GM12878 (cell line): ENCODE measurements at regions not wholly inside any gene's neighbourhood (a gene's known extent, or its start where the extent isn't known, plus 50 kb on each side); places are given as distances from the start of the nearest gene placed in this dataset.

Experiments used
- ATAC-seq: fragments of 200-7000 bp; cut with Tn5 transposase; 3 replicates; pipeline ENCODE4 v1.9.1; 2020; ENCODE audit warnings: mild to moderate bottlenecking, moderate library complexity
- BruUV-seq: library from RNA; stranded (reverse); fragments of 400-500 nt; replicated peaks from 2 replicates; lab custom pipeline; 2021; lab: Mats Ljungman, UMichigan
- CTCF ChIA-PET: fragments of 300-600 bp; sonication (Branson Sonifier 250); formaldehyde crosslinking; extraction: SDS; loops from one replicate; lab custom pipeline; 2021; ENCODE audit warnings: inconsistent platforms; lab: Yijun Ruan, JAX
- POLR2A ChIA-PET: fragments of 350-600 bp; formaldehyde crosslinking; extraction: SDS; loops from one replicate; lab custom pipeline; 2021; ENCODE audit warnings: inconsistent platforms; lab: Charles Lee
- RAD21 ChIA-PET: fragments of 300-600 bp; sonication (Branson Sonifier 250); formaldehyde crosslinking; loops from one replicate; lab custom pipeline; 2023; ENCODE audit warnings: antibody characterized with exemption; ENCODE audit not compliant: unreplicated experiment; lab: Charles Lee
- SMC1A ChIA-PET: fragments of 300-600 bp; sonication (Branson Sonifier 250); formaldehyde crosslinking; loops from one replicate; lab custom pipeline; 2023; ENCODE audit not compliant: unreplicated experiment, uncharacterized antibody; lab: Charles Lee
- DNase-seq: peaks from one replicate; pipeline ENCODE4 v3.0.0-alpha.2; 2011; ENCODE audit warnings: low read depth, low spot score
- FAIRE-seq: peaks from 3 replicates; lab custom pipeline; 2011; peaks lifted over from hg19 to GRCh38; lab: Jason Lieb, UNC
- H2AFZ ChIP-seq: 2 replicates; pipeline ENCODE4 v1.6.0; 2011; ENCODE audit warnings: low read depth, low read length, control low read depth; ENCODE audit not compliant: control insufficient read depth
- H3K27ac ChIP-seq: 2 replicates; pipeline ENCODE4 v1.5.1; 2011; ENCODE audit warnings: control low read depth; ENCODE audit not compliant: control insufficient read depth, insufficient read depth
- H3K27me3 ChIP-seq, 2 experiments: replicated peaks in 1 of 2; 2 replicates each; pipeline versions ENCODE4 v1.6.0 to v1.6.1; 2011; ENCODE audit warnings: low read length in 1 of 2; ENCODE audit not compliant: control insufficient read depth in 2 of 2, insufficient read depth in 2 of 2
- H3K36me3 ChIP-seq, 2 experiments: 2 replicates each; pipeline ENCODE4 v1.5.1; 2011; ENCODE audit warnings: low read length in 1 of 2; ENCODE audit not compliant: control insufficient read depth in 2 of 2, insufficient read depth in 2 of 2
- H3K4me1 ChIP-seq: 2 replicates; pipeline ENCODE4 v1.6.1; 2011; ENCODE audit warnings: mild to moderate bottlenecking, low read length, moderate library complexity, mixed read lengths; ENCODE audit not compliant: control insufficient read depth, insufficient read depth
- H3K4me2 ChIP-seq: 2 replicates; pipeline ENCODE4 v1.6.0; 2011; ENCODE audit warnings: control low read depth; ENCODE audit not compliant: control insufficient read depth, insufficient read depth
- H3K4me3 ChIP-seq: fragments of 200-600 bp; sonication (generic); 2 replicates; pipeline ENCODE4 v1.5.1; 2016
- H3K79me2 ChIP-seq: 2 replicates; pipeline ENCODE4 v1.6.0; 2011; ENCODE audit warnings: low read length; ENCODE audit not compliant: control insufficient read depth, insufficient read depth
- H3K9ac ChIP-seq: 2 replicates; pipeline ENCODE4 v1.8.0; 2011; ENCODE audit warnings: low read length, control low read depth, mixed read lengths; ENCODE audit not compliant: control insufficient read depth, insufficient read depth
- H3K9me3 ChIP-seq: replicated peaks from 3 replicates; pipeline ENCODE4 v1.5.1; 2011; ENCODE audit warnings: mild to moderate bottlenecking, low read length; ENCODE audit not compliant: control insufficient read depth, insufficient read depth
- H4K20me1 ChIP-seq: 2 replicates; pipeline ENCODE4 v1.6.0; 2011; ENCODE audit not compliant: control insufficient read depth, insufficient read depth
- CREM ChIP-seq: IDR thresholded peaks from 2 replicates; pipeline ENCODE4 v1.6.1; 2014; ENCODE audit warnings: antibody characterized with exemption, low read depth
- FOXM1 ChIP-seq: IDR thresholded peaks from 2 replicates; pipeline ENCODE4 v1.6.1; 2012; ENCODE audit warnings: low read depth, mild to moderate bottlenecking, inconsistent platforms, low read length, moderate library complexity
- HDGF ChIP-seq: fragments of 450-650 bp; IDR thresholded peaks from 2 replicates; pipeline ENCODE4 v1.6.1; 2016; ENCODE audit warnings: antibody characterized with exemption
- KDM1A ChIP-seq: fragments of 200-600 bp; sonication (generic); IDR thresholded peaks from 2 replicates; pipeline ENCODE4 v1.6.1; 2016; ENCODE audit warnings: borderline replicate concordance
- MEF2B ChIP-seq: fragments of 450-650 bp; IDR thresholded peaks from 2 replicates; pipeline ENCODE4 v1.6.1; 2018; ENCODE audit warnings: mild to moderate bottlenecking, moderate library complexity; ENCODE audit not compliant: partially characterized antibody, poor library complexity, severe bottlenecking
- MTA3 ChIP-seq: IDR thresholded peaks from 2 replicates; pipeline ENCODE4 v1.6.1; 2012; ENCODE audit warnings: low read length, inconsistent platforms, borderline replicate concordance
- MYC ChIP-seq: IDR thresholded peaks from 2 replicates; pipeline ENCODE4 v1.6.1; 2011; ENCODE audit warnings: mild to moderate bottlenecking, low read length, moderate library complexity, inconsistent platforms; ENCODE audit not compliant: insufficient read depth, insufficient replicate concordance, insufficient read length, severe bottlenecking
- PAX5 ChIP-seq: IDR thresholded peaks from 2 replicates; pipeline ENCODE4 v1.6.1; 2011; ENCODE audit warnings: low read depth, low read length, borderline replicate concordance
- PAX8 ChIP-seq: fragments of 450-650 bp; IDR thresholded peaks from 2 replicates; pipeline ENCODE4 v1.6.1; 2017; ENCODE audit warnings: mild to moderate bottlenecking, moderate library complexity
- RCOR1 ChIP-seq: conservative IDR thresholded peaks from 2 replicates; pipeline ENCODE4 v1.6.1; 2012; ENCODE audit warnings: low read depth, low read length, improper control_type of control experiment
- ZNF274 ChIP-seq: IDR thresholded peaks from one replicate; pipeline ENCODE4 v1.8.0; 2011; ENCODE audit not compliant: insufficient read length, insufficient read depth
- ZSCAN29 ChIP-seq: fragments of 450-650 bp; IDR thresholded peaks from 2 replicates; pipeline ENCODE4 v1.6.1; 2017; ENCODE audit warnings: mild to moderate bottlenecking, moderate library complexity
- WGBS: methylation state at CpG from one replicate; pipeline ENCODE4 v1.1.6; 2016; ENCODE audit warnings: low lambda C conversion rate; ENCODE audit not compliant: insufficient replicate concordance, insufficient coverage; ENCODE audit errors: missing lambda C conversion rate; 5-methylcytosine and 5-hydroxymethylcytosine counted together
- in situ Hi-C: fragments of 300-500 bp; cut with MboI; formaldehyde crosslinking; loops from 9 replicates; pipeline ENCODE4 v1.14.3; 2018; ENCODE audit warnings: mixed read lengths
- intact Hi-C: fragments of 100-400 bp; cut with micrococcal nuclease; formaldehyde crosslinking; loops from one replicate; pipeline ENCODE4 v1.14.2; 2022; ENCODE audit not compliant: unreplicated experiment

GRCh38 chr1:17925290-17926237 lies 170.4 kb downstream of the ACTL8 start:
- Histone ChIP-seq H3K4me1 (no peaks in the 10 kb centered on the region), H3K27me3 (no peaks in the 10 kb centered on the region; a peak in 1 of 4 replicates), H3K9me3 (no peaks in the 10 kb centered on the region), H3K36me3 (no peaks in the 10 kb centered on the region), H3K4me3 (no peak overlapping the region), H3K9ac (no peak overlapping the region), H2AFZ (no peak overlapping the region), H3K79me2 (no peaks in the 10 kb centered on the region), H3K4me2 (no peak overlapping the region), H4K20me1 (no peaks in the 10 kb centered on the region), H3K27ac (no peak overlapping the region)
- no TSS peak for BruUV-seq
- in situ Hi-C loops, result no loop called here
- TF ChIP-seq CREM, result no peak
- TF ChIP-seq ZSCAN29, result no peak
- no peak for TF ChIP-seq FOXM1
- no peak for TF ChIP-seq PAX8
- no peak for TF ChIP-seq RCOR1
- TF ChIP-seq KDM1A, result no peak
- TF ChIP-seq HDGF, result no peak
- no peak for TF ChIP-seq ZNF274
- no peak for TF ChIP-seq MEF2B
- no peak for TF ChIP-seq PAX5
- TF ChIP-seq MTA3, result no peak
- no peak for TF ChIP-seq MYC
- RAD21 ChIA-PET, result no interaction called here
- 33% methylated on average over 15 of the region's 15 CpGs for WGBS
- ATAC-seq, result no peak
- no peak for FAIRE-seq
- SMC1A ChIA-PET, result no interaction called here
- CTCF ChIA-PET, result interaction anchor here (1.3 kb wide), 1 partner anchor 175 kb away, joined by 3 read pairs; no protein-coding TSS in a partner anchor
- DNase-seq, result no peak
- intact Hi-C loops, result no loop called here
- POLR2A ChIA-PET, result no interaction called here
